ENCODE measurements at regions not wholly inside any gene's neighbourhood (a gene's known extent, or its start where the extent isn't known, plus 50 kb on each side); places are given as distances from the start of the nearest gene placed in this dataset.

- TF ChIP-seq, protein P1, sequence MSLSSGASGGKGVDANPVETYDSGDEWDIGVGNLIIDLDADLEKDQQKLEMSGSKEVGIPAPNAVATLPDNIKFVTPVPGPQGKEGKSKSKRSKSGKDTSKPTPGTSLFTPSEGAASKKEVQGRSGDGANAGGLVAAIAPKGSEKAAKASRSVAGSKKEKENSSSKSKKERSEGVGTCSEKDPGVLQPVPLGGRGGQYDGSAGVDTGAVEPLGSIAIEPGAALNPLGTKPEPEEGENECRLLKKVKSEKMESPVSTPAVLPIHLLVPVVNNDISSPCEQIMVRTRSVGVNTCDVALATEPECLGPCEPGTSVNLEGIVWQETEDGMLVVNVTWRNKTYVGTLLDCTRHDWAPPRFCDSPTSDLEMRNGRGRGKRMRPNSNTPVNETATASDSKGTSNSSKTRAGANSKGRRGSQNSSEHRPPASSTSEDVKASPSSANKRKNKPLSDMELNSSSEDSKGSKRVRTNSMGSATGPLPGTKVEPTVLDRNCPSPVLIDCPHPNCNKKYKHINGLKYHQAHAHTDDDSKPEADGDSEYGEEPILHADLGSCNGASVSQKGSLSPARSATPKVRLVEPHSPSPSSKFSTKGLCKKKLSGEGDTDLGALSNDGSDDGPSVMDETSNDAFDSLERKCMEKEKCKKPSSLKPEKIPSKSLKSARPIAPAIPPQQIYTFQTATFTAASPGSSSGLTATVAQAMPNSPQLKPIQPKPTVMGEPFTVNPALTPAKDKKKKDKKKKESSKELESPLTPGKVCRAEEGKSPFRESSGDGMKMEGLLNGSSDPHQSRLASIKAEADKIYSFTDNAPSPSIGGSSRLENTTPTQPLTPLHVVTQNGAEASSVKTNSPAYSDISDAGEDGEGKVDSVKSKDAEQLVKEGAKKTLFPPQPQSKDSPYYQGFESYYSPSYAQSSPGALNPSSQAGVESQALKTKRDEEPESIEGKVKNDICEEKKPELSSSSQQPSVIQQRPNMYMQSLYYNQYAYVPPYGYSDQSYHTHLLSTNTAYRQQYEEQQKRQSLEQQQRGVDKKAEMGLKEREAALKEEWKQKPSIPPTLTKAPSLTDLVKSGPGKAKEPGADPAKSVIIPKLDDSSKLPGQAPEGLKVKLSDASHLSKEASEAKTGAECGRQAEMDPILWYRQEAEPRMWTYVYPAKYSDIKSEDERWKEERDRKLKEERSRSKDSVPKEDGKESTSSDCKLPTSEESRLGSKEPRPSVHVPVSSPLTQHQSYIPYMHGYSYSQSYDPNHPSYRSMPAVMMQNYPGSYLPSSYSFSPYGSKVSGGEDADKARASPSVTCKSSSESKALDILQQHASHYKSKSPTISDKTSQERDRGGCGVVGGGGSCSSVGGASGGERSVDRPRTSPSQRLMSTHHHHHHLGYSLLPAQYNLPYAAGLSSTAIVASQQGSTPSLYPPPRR (CRISPR knock-in tag; IDR thresholded peaks at IDR 0.05; ENCODE audit: borderline replicate concordance), result no peak
- TF ChIP-seq SMC3 (conservative IDR thresholded peaks at IDR 0.05; ENCODE audit: insufficient read depth, low read depth, low read length) (no peak), ZNF143 (CRISPR knock-in tag; IDR thresholded peaks at IDR 0.05) (no peak), EZH2 (IDR thresholded peaks at IDR 0.05; ENCODE audit: borderline replicate concordance, low read depth, low read length) (no peak), NFIX (CRISPR knock-in tag; IDR thresholded peaks at IDR 0.05; ENCODE audit: low read depth) (no peak), BRCA1 (IDR thresholded peaks at IDR 0.05) (no peak), BRCA1 (CRISPR knock-in tag; IDR thresholded peaks at IDR 0.05) (no peak), JUND (IDR thresholded peaks at IDR 0.05; ENCODE audit: borderline replicate concordance, low read depth, low read length) (no peak), JUND (tag; IDR thresholded peaks at IDR 0.05; ENCODE audit: borderline replicate concordance, low read depth, low read length) (no peak), CBX2 (IDR thresholded peaks at IDR 0.05; ENCODE audit: insufficient read depth, low read length, poor library complexity, severe bottlenecking) (no peak), NCOA4 (IDR thresholded peaks at IDR 0.05; ENCODE audit: partially characterized antibody) (no peak), HDGF (IDR thresholded peaks at IDR 0.05) (no peak)
- TF ChIP-seq, protein P2, sequence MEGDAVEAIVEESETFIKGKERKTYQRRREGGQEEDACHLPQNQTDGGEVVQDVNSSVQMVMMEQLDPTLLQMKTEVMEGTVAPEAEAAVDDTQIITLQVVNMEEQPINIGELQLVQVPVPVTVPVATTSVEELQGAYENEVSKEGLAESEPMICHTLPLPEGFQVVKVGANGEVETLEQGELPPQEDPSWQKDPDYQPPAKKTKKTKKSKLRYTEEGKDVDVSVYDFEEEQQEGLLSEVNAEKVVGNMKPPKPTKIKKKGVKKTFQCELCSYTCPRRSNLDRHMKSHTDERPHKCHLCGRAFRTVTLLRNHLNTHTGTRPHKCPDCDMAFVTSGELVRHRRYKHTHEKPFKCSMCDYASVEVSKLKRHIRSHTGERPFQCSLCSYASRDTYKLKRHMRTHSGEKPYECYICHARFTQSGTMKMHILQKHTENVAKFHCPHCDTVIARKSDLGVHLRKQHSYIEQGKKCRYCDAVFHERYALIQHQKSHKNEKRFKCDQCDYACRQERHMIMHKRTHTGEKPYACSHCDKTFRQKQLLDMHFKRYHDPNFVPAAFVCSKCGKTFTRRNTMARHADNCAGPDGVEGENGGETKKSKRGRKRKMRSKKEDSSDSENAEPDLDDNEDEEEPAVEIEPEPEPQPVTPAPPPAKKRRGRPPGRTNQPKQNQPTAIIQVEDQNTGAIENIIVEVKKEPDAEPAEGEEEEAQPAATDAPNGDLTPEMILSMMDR (IDR thresholded peaks at IDR 0.05 in 2 of 3, conservative IDR thresholded peaks at IDR 0.05 in 1 of 3; ENCODE audit: insufficient read depth in 2 of 3, low read depth in 1 of 3, low read length in 3 of 3), result no peak
These were observed 51.3 kb upstream of the ITSN2 start for GRCh38 chr2:24411488-24412151.

All from K562 (cell line).